CD14-positive monocyte (primary cell): ENCODE measurements at regions not wholly inside any gene's neighbourhood (a gene's known extent, or its start where the extent isn't known, plus 50 kb on each side); places are given as distances from the start of the nearest gene placed in this dataset.

ENCODE experiments used
- DNase-seq, 3 donors: peaks; one replicate each; pipeline ENCODE4 v3.0.0-alpha.2; 2011 to 2022
- H2AFZ ChIP-seq: 2 replicates; pipeline ENCODE4 v1.6.0; 2012; ENCODE audit warnings: mild to moderate bottlenecking, low read depth, low read length, inconsistent platforms; ENCODE audit not compliant: insufficient read depth, poor library complexity, severe bottlenecking
- H3K27ac ChIP-seq, 2 donors: 1 replicate in 1 of 2; 2 replicates in 1 of 2; pipeline ENCODE4 v1.5.1; 2012 to 2013; ENCODE audit warnings: low read length in 2 of 2, control low read depth in 1 of 2, inconsistent platforms in 1 of 2, low read depth in 1 of 2, mild to moderate bottlenecking in 1 of 2
- H3K27me3 ChIP-seq, 2 donors: one replicate each; pipeline versions ENCODE4 v1.6.0 to v1.6.1; 2011 to 2013; ENCODE audit warnings: low read length in 2 of 2; ENCODE audit not compliant: control insufficient read depth in 2 of 2, insufficient read depth in 2 of 2
- H3K36me3 ChIP-seq, 2 donors: replicated peaks in 1 of 2; 1 replicate in 1 of 2; 2 replicates in 1 of 2; pipeline versions ENCODE4 v1.5.1 to v1.6.1; 2012 to 2013; ENCODE audit warnings: low read length in 2 of 2, control low read depth in 1 of 2, inconsistent platforms in 1 of 2, mild to moderate bottlenecking in 1 of 2; ENCODE audit not compliant: insufficient read depth in 2 of 2, control insufficient read depth in 1 of 2
- H3K4me1 ChIP-seq, 2 donors: 1 replicate in 1 of 2; 2 replicates in 1 of 2; pipeline versions ENCODE4 v1.5.1 to v1.6.1; 2012 to 2013; ENCODE audit warnings: low read length in 2 of 2, control low read depth in 1 of 2, inconsistent platforms in 1 of 2, mild to moderate bottlenecking in 1 of 2, moderate library complexity in 1 of 2; ENCODE audit not compliant: insufficient read depth in 2 of 2, control insufficient read depth in 1 of 2
- H3K4me2 ChIP-seq: replicated peaks from 2 replicates; pipeline ENCODE3; 2012; ENCODE audit warnings: low read length, moderate library complexity, mild to moderate bottlenecking; ENCODE audit not compliant: poor library complexity, severe bottlenecking; ENCODE audit errors: extremely low read depth
- H3K4me3 ChIP-seq, 3 experiments: fragments of 200-600 bp in 1 of 3; sonication (generic) in 1 of 3; replicated peaks in 1 of 3; 1 replicate in 2 of 3; 2 replicates in 1 of 3; pipeline ENCODE4 v1.5.1; 2011 to 2013; ENCODE audit warnings: low read length in 3 of 3, mild to moderate bottlenecking in 3 of 3, control low read depth in 2 of 3, low read depth in 2 of 3, inconsistent platforms in 1 of 3, moderate library complexity in 1 of 3
- H3K79me2 ChIP-seq: 2 replicates; pipeline ENCODE4 v1.6.0; 2012; ENCODE audit warnings: mild to moderate bottlenecking, control low read depth, inconsistent platforms, low read length, moderate library complexity; ENCODE audit not compliant: insufficient read depth
- H3K9ac ChIP-seq: 2 replicates; pipeline ENCODE4 v1.6.0; 2017; ENCODE audit warnings: low read length, mild to moderate bottlenecking; ENCODE audit not compliant: insufficient read depth, poor library complexity, severe bottlenecking
- H3K9me3 ChIP-seq, 2 donors: replicated peaks in 1 of 2; 1 replicate in 1 of 2; 2 replicates in 1 of 2; pipeline versions ENCODE4 v1.5.1 to v1.6.1; 2012 to 2013; ENCODE audit warnings: low read length in 2 of 2, control low read depth in 1 of 2; ENCODE audit not compliant: control insufficient read depth in 1 of 2, insufficient read depth in 1 of 2
- H4K20me1 ChIP-seq: 2 replicates; pipeline ENCODE4 v1.6.0; 2012; ENCODE audit warnings: mild to moderate bottlenecking, low read length, control low read depth, moderate library complexity; ENCODE audit not compliant: insufficient read depth
- H3K27ac Mint-ChIP-seq, 7 donors: one replicate each; pipeline ENCODE4 v1.8.0; 2020; ENCODE audit warnings: mild to moderate bottlenecking in 7 of 7, mixed read lengths in 7 of 7, moderate library complexity in 6 of 7, inconsistent platforms in 2 of 7
- H3K27me3 Mint-ChIP-seq, 3 donors: one replicate each; pipeline ENCODE4 v1.8.0; 2021 to 2022; ENCODE audit warnings: low read depth in 3 of 3, mild to moderate bottlenecking in 3 of 3, mixed read lengths in 3 of 3, moderate library complexity in 3 of 3, inconsistent platforms in 1 of 3
- H3K36me3 Mint-ChIP-seq, 2 donors: one replicate each; pipeline ENCODE4 v1.8.0; 2020; ENCODE audit warnings: mixed read lengths in 2 of 2, inconsistent platforms in 1 of 2, mild to moderate bottlenecking in 1 of 2
- H3K4me1 Mint-ChIP-seq: one replicate; pipeline ENCODE4 v1.8.0; 2020; ENCODE audit warnings: mild to moderate bottlenecking, mixed read lengths
- H3K4me3 Mint-ChIP-seq, 2 donors: one replicate each; pipeline ENCODE4 v1.8.0; 2020; ENCODE audit warnings: mild to moderate bottlenecking in 2 of 2, mixed read lengths in 2 of 2, moderate library complexity in 1 of 2
- H3K9me3 Mint-ChIP-seq, 7 donors: one replicate each; pipeline ENCODE4 v1.8.0; 2020 to 2022; ENCODE audit warnings: mixed read lengths in 7 of 7, mild to moderate bottlenecking in 6 of 7, moderate library complexity in 6 of 7, inconsistent platforms in 2 of 7
- WGBS: methylation state at CpG from one replicate; pipeline ENCODE4 v1.1.5; 2013; ENCODE audit warnings: missing lambda C conversion rate; ENCODE audit not compliant: insufficient coverage; 5-methylcytosine and 5-hydroxymethylcytosine counted together
- intact Hi-C, 2 donors: fragments of 100-400 bp; cut with micrococcal nuclease; formaldehyde crosslinking; loops; one replicate each; pipeline versions ENCODE4 v1.15.0 to v1.15.1; 2023
- TF ChIP-seq, protein P1 (sequence below): fragments of 200-600 bp; IDR thresholded peaks from one replicate; pipeline ENCODE4 v1.8.0; 2022; ENCODE audit warnings: antibody characterized with exemption, mild to moderate bottlenecking

DNA sequence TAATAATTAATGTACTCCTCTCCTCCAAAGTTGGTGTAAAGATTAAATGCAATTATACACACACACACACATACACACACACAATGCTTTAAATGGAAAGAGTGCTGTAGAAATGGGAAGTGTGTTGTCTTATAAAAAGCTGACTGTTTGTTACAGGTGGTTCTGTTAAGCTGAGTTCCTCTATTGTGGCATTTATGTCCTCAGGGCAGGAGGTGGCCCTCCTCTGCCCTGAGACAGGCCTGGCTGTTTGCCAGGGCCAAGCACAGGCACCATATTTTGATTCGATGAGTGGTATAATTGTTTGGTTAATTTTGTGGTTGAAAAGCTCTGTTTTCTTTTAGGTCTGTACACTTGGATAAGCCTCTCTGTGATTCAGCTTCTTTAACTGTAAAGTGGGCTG, 573.9 kb downstream of the KIF4B start:
- Mint-ChIP-seq H3K27ac (no peak overlapping the region), H3K27me3 (no peaks in the 10 kb centered on the region), H3K4me1 (peaks cover 3% of the 10 kb centered on the region), H3K36me3 (no peaks in the 10 kb centered on the region), H3K9me3 (peaks cover 0 to 12% (median 7%) of the 10 kb centered on the region in 7 donors), H3K4me3 (no peak overlapping the region)
- intact Hi-C loops: no loop called here
- no peak for DNase-seq
- no peak overlapping the region for H3K27ac ChIP-seq
- no peaks in the 10 kb centered on the region for H3K4me1 ChIP-seq
- no peak overlapping the region for H3K9ac ChIP-seq
- TF ChIP-seq, protein P1, sequence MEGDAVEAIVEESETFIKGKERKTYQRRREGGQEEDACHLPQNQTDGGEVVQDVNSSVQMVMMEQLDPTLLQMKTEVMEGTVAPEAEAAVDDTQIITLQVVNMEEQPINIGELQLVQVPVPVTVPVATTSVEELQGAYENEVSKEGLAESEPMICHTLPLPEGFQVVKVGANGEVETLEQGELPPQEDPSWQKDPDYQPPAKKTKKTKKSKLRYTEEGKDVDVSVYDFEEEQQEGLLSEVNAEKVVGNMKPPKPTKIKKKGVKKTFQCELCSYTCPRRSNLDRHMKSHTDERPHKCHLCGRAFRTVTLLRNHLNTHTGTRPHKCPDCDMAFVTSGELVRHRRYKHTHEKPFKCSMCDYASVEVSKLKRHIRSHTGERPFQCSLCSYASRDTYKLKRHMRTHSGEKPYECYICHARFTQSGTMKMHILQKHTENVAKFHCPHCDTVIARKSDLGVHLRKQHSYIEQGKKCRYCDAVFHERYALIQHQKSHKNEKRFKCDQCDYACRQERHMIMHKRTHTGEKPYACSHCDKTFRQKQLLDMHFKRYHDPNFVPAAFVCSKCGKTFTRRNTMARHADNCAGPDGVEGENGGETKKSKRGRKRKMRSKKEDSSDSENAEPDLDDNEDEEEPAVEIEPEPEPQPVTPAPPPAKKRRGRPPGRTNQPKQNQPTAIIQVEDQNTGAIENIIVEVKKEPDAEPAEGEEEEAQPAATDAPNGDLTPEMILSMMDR: no peak
- no peaks in the 10 kb centered on the region for H3K27me3 ChIP-seq
- H3K36me3 ChIP-seq: no peaks in the 10 kb centered on the region
- no peak overlapping the region for H2AFZ ChIP-seq
- H4K20me1 ChIP-seq: no peaks in the 10 kb centered on the region
- H3K4me3 ChIP-seq: no peak overlapping the region
- no peak overlapping the region for H3K4me2 ChIP-seq
- no peaks in the 10 kb centered on the region for H3K9me3 ChIP-seq
- no peaks in the 10 kb centered on the region for H3K79me2 ChIP-seq
- 60% methylated on average over 1 of the region's 1 CpG for WGBS

DNA sequence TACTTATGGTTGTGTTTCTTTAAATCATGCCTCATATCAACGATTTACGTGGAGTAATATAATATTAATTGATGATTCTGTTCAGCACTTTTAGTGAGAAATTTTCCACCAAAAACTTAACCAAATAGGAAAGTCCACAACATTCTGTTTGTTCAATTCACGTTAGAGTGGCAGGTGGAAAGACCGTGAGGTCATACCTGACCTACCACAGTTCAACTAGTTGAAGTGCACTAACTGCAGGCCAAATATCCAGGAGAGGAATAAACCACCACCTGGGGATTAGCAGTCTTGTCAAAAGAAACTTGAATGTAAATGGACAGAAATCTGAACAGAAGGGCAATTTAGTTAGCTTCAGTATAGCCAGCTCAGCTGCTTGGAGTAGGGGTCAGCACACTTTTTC, 577.7 kb downstream of the KIF4B start:
- H3K4me1 Mint-ChIP-seq: peaks cover 3% of the 10 kb centered on the region
- Histone ChIP-seq H3K79me2 (no peaks in the 10 kb centered on the region), H3K9me3 (no peaks in the 10 kb centered on the region), H3K36me3 (no peaks in the 10 kb centered on the region), H3K9ac (no peak overlapping the region), H3K4me2 (no peak overlapping the region), H3K4me1 (no peaks in the 10 kb centered on the region), H2AFZ (no peak overlapping the region), H3K27ac (no peak overlapping the region), H4K20me1 (no peaks in the 10 kb centered on the region), H3K27me3 (no peaks in the 10 kb centered on the region), H3K4me3 (no peak overlapping the region)
- intact Hi-C loops: no loop called here
- H3K9me3 Mint-ChIP-seq: peaks cover 0 to 7% (median 2%) of the 10 kb centered on the region in 7 donors
- peaks cover 0 to 2% (median 0%) of the 10 kb centered on the region in 3 donors for H3K27me3 Mint-ChIP-seq
- no peaks in the 10 kb centered on the region for H3K36me3 Mint-ChIP-seq
- no peak overlapping the region for H3K4me3 Mint-ChIP-seq
- TF ChIP-seq, protein P1: no peak
- no CpG with 5 or more reads among the region's 4 CpGs for WGBS
- no peak overlapping the region for H3K27ac Mint-ChIP-seq
- DNase-seq: no peak
